ENCODE measurements at regions not wholly inside any gene's neighbourhood (a gene's known extent, or its start where the extent isn't known, plus 50 kb on each side); places are given as distances from the start of the nearest gene placed in this dataset.

- TF ChIP-seq CTCF (conservative IDR thresholded peaks at IDR 0.05; ENCODE audit: low read depth, low read length) (no peak), SMC3 (IDR thresholded peaks at IDR 0.05; ENCODE audit: low read depth, low read length) (no peak), POLR2A (IDR thresholded peaks at IDR 0.05; ENCODE audit: low read depth, low read length) (no peak), FOS (IDR thresholded peaks at IDR 0.05; ENCODE audit: low read depth, low read length) (no peak), CEBPB (IDR thresholded peaks at IDR 0.05; ENCODE audit: low read depth, low read length) (no peak), RAD21 (IDR thresholded peaks at IDR 0.05; ENCODE audit: low read length) (no peak), NFE2L2 (IDR thresholded peaks at IDR 0.05; ENCODE audit: low read depth, low read length) (no peak), BHLHE40 (IDR thresholded peaks at IDR 0.05; ENCODE audit: low read depth, low read length) (no peak), MXI1 (IDR thresholded peaks at IDR 0.05; ENCODE audit: borderline replicate concordance, low read depth, low read length) (no peak)
Observed at GRCh38 chr7:155941688-155942087, 129.4 kb upstream of the SHH start.
